ENCODE measurements at regions not wholly inside any gene's neighbourhood (a gene's known extent, or its start where the extent isn't known, plus 50 kb on each side); places are given as distances from the start of the nearest gene placed in this dataset.

GRCh38 chr5:121671624-121672023 lies 180.1 kb upstream of the FTMT start:
- in situ Hi-C loops (cut with HindIII; ENCODE audit: low sequenced_read_pairs): no loop called here
- H3K4me3 ChIP-seq (ENCODE audit: low read depth, low read length): no peak overlapping the region
- TF ChIP-seq CTCF (IDR thresholded peaks at IDR 0.05; ENCODE audit: low read depth, low read length): no peak
- no peak for DNase-seq (ENCODE audit: low read depth, low spot score)

GRCh38 chr5:121675924-121676323 lies 175.8 kb upstream of the FTMT start:
- TF ChIP-seq CTCF (IDR thresholded peaks at IDR 0.05; ENCODE audit: low read depth, low read length): no peak
- DNase-seq (ENCODE audit: low read depth, low spot score): no peak
- in situ Hi-C loops (cut with HindIII; ENCODE audit: low sequenced_read_pairs): no loop called here
- no peak overlapping the region for H3K4me3 ChIP-seq (ENCODE audit: low read depth, low read length)

- no peak overlapping the region for H3K4me3 ChIP-seq (ENCODE audit: low read depth, low read length)
- in situ Hi-C loops (cut with HindIII; ENCODE audit: low sequenced_read_pairs): no loop called here
- TF ChIP-seq CTCF (IDR thresholded peaks at IDR 0.05; ENCODE audit: low read depth, low read length): no peak
- DNase-seq (ENCODE audit: low read depth, low spot score): no peak
These were observed 170.3 kb upstream of the FTMT start for GRCh38 chr5:121681229-121681855.

- in situ Hi-C loops (cut with HindIII; ENCODE audit: low sequenced_read_pairs): no loop called here
- no peak overlapping the region for H3K4me3 ChIP-seq (ENCODE audit: low read depth, low read length)
- TF ChIP-seq CTCF (IDR thresholded peaks at IDR 0.05; ENCODE audit: low read depth, low read length): no peak
- no peak for DNase-seq (ENCODE audit: low read depth, low spot score)
These were observed 163.6 kb upstream of the FTMT start for GRCh38 chr5:121688126-121688525.

GRCh38 chr5:121688781-121689180 lies 162.9 kb upstream of the FTMT start:
- in situ Hi-C loops (cut with HindIII; ENCODE audit: low sequenced_read_pairs): no loop called here
- DNase-seq (ENCODE audit: low read depth, low spot score): no peak
- H3K4me3 ChIP-seq (ENCODE audit: low read depth, low read length): no peak overlapping the region
- no peak for TF ChIP-seq CTCF (IDR thresholded peaks at IDR 0.05; ENCODE audit: low read depth, low read length)

- in situ Hi-C loops (cut with HindIII; ENCODE audit: low sequenced_read_pairs): no loop called here
- no peak for DNase-seq (ENCODE audit: low read depth, low spot score)
- no peak for TF ChIP-seq CTCF (IDR thresholded peaks at IDR 0.05; ENCODE audit: low read depth, low read length)
- no peak overlapping the region for H3K4me3 ChIP-seq (ENCODE audit: low read depth, low read length)
These were observed 160.2 kb upstream of the FTMT start for GRCh38 chr5:121691478-121691877.

GRCh38 chr5:121692158-121692557 lies 159.5 kb upstream of the FTMT start:
- in situ Hi-C loops (cut with HindIII; ENCODE audit: low sequenced_read_pairs): no loop called here
- DNase-seq (ENCODE audit: low read depth, low spot score): no peak
- no peak for TF ChIP-seq CTCF (IDR thresholded peaks at IDR 0.05; ENCODE audit: low read depth, low read length)
- H3K4me3 ChIP-seq (ENCODE audit: low read depth, low read length): no peak overlapping the region

All from astrocyte of the spinal cord (primary cell).